ENCODE measurements at regions not wholly inside any gene's neighbourhood (a gene's known extent, or its start where the extent isn't known, plus 50 kb on each side); places are given as distances from the start of the nearest gene placed in this dataset.

DNA sequence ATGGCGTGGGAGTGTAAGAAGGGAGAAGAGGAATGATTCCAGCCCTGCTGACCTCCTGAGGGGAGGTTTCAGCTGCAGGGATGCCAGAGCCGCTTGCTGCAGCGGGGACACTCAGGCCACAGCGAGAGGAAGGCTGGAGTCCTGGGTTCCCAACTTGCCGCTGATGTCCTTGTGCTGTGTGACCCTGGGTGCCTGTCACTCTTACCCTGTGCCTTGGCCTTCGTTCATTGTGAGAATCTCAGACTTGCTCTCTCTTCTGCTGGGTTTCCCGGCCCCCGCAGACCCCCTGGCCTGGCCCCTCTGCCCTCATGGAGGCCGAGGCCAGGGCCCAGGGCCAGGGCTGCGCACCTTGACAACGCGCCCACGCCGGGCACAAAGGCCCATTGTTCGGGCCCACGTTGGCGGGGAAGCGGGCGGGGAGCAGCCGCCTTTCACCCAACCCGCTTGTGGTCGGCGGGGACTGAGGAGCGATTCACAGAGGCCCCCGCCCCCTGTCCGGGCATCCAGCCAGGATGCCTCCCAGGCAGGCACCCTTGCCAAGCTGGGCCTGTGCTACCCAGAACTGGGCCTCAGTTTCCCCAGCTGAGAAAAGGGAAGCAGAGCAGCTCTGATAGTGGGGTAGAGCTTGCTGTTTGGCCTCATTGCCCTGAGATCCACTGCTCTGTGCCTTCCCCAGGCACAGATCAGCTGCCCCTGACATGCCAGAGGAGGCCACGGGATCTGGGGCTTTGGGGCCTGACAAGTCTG is 52.4 kb downstream of the CEBPB start:
- TF ChIP-seq POLR2A (IDR thresholded peaks at IDR 0.05) = no peak
- TF ChIP-seq, protein P1, sequence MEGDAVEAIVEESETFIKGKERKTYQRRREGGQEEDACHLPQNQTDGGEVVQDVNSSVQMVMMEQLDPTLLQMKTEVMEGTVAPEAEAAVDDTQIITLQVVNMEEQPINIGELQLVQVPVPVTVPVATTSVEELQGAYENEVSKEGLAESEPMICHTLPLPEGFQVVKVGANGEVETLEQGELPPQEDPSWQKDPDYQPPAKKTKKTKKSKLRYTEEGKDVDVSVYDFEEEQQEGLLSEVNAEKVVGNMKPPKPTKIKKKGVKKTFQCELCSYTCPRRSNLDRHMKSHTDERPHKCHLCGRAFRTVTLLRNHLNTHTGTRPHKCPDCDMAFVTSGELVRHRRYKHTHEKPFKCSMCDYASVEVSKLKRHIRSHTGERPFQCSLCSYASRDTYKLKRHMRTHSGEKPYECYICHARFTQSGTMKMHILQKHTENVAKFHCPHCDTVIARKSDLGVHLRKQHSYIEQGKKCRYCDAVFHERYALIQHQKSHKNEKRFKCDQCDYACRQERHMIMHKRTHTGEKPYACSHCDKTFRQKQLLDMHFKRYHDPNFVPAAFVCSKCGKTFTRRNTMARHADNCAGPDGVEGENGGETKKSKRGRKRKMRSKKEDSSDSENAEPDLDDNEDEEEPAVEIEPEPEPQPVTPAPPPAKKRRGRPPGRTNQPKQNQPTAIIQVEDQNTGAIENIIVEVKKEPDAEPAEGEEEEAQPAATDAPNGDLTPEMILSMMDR (IDR thresholded peaks at IDR 0.05) = no peak

All from breast epithelium (tissue), 3 donors.